Transverse colon (tissue), 4 donors: ENCODE measurements at regions not wholly inside any gene's neighbourhood (a gene's known extent, or its start where the extent isn't known, plus 50 kb on each side); places are given as distances from the start of the nearest gene placed in this dataset.

Experiments used
- DNase-seq: peaks from one replicate; pipeline ENCODE4 v3.0.0-alpha.2; 2019
- H3K27ac ChIP-seq, 4 donors: fragments of 200-600 bp; sonication (generic); 2 replicates each; pipeline ENCODE4 v1.5.1; 2016 to 2018; ENCODE audit warnings: inconsistent platforms in 4 of 4
- H3K27me3 ChIP-seq: fragments of 200-600 bp; sonication (generic); 2 replicates; pipeline ENCODE4 v1.5.1; 2017; ENCODE audit warnings: inconsistent platforms
- H3K36me3 ChIP-seq, 4 donors: fragments of 200-600 bp; sonication (generic); 2 replicates each; pipeline ENCODE4 v1.5.1; 2017 to 2019; ENCODE audit warnings: inconsistent platforms in 4 of 4
- H3K4me1 ChIP-seq, 4 donors: fragments of 200-600 bp; sonication (generic); 2 replicates each; pipeline ENCODE4 v1.5.1; 2017 to 2020; ENCODE audit warnings: inconsistent platforms in 4 of 4
- H3K4me3 ChIP-seq, 4 donors: fragments of 200-600 bp; sonication (generic); 1 replicate in 1 of 4; 2 replicates in 3 of 4; pipeline versions ENCODE4 v1.5.1 to v1.6.1; 2017 to 2019; ENCODE audit warnings: inconsistent platforms in 4 of 4
- H3K9me3 ChIP-seq, 2 donors: fragments of 200-600 bp; sonication (generic); 2 replicates each; pipeline ENCODE4 v1.5.1; 2017 to 2019; ENCODE audit warnings: inconsistent platforms in 2 of 2
- CTCF ChIP-seq, 5 experiments: fragments of 200-600 bp in 3 of 5; fragments of 450-650 bp in 2 of 5; sonication (generic) in 3 of 5; IDR thresholded peaks; 1 replicate in 2 of 5; 2 replicates in 3 of 5; pipeline ENCODE4 v1.5.1; 2016 to 2017; ENCODE audit warnings: antibody characterized with exemption in 5 of 5, inconsistent platforms in 3 of 5, mild to moderate bottlenecking in 2 of 5, moderate library complexity in 1 of 5
- EP300 ChIP-seq: sonication (generic); formaldehyde crosslinking; IDR thresholded peaks from one replicate; pipeline ENCODE4 v1.6.1; 2017; ENCODE audit warnings: antibody characterized with exemption, low read depth
- POLR2A ChIP-seq: fragments of 450-650 bp; IDR thresholded peaks from one replicate; pipeline ENCODE4 v1.6.1; 2016; ENCODE audit warnings: antibody characterized with exemption, mild to moderate bottlenecking, moderate library complexity
- POLR2AphosphoS5 ChIP-seq, 3 donors: sonication (generic); formaldehyde crosslinking; IDR thresholded peaks; one replicate each; pipeline ENCODE4 v1.6.1; 2016; ENCODE audit warnings: antibody characterized with exemption in 3 of 3
- WGBS, 2 donors: methylation state at CpG; one replicate each; pipeline ENCODE4 v1.1.5; 2018; ENCODE audit warnings: low coverage in 1 of 2; 5-methylcytosine and 5-hydroxymethylcytosine counted together
- in situ Hi-C, 4 donors: fragments of 200-750 bp; cut with MboI; loops; one replicate each; pipeline versions ENCODE4 v1.15.0 to v1.15.1; 2017; ENCODE audit warnings: low sequenced_read_pairs in 3 of 4, low pct_ligation_motif_present in 1 of 4, low pct_unique_long_range_greater_than_20kb in 1 of 4
- intact Hi-C: fragments of 100-400 bp; cut with DNase I; formaldehyde crosslinking; loops from one replicate; pipeline ENCODE4 v1.15.1; 2023; ENCODE audit warnings: low total_unique reads

DNA sequence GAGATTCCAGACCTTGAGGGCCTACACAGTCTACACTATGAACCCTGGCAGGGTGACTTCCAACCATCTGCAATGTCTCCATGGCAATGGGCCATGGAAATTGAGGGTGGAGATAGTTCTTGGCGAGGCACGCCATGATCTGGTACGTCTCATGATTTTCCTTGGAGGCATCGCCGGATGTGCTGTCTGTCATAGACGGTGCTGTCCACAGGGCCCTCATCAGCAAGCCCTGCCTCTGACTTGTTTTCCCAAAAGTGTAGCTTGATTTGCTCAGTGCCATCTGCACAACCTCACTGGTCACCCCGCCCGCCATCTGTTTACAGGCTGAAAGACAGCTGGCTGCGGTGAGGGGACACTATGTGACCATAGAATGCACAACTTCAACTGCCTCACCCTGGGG, 73.5 kb downstream of the BOD1 start:
- Histone ChIP-seq H3K36me3 (no peaks in the 10 kb centered on the region), H3K27ac (no peak overlapping the region), H3K4me3 (no peak overlapping the region), H3K9me3 (no peaks in the 10 kb centered on the region), H3K27me3 (no peaks in the 10 kb centered on the region), H3K4me1 (no peaks in the 10 kb centered on the region)
- intact Hi-C loops (no loop called here), in situ Hi-C loops (no loop called here)
- no peak for DNase-seq
- TF ChIP-seq POLR2AphosphoS5 (IDR thresholded peaks at IDR 0.05) (no peak), CTCF (IDR thresholded peaks at IDR 0.05) (no peak), POLR2A (no peak)
- WGBS, 2 donors, result 89% methylated on average over 9 of the region's 9 CpGs; no CpG with 5 or more reads in 1 of the 2 donors

DNA sequence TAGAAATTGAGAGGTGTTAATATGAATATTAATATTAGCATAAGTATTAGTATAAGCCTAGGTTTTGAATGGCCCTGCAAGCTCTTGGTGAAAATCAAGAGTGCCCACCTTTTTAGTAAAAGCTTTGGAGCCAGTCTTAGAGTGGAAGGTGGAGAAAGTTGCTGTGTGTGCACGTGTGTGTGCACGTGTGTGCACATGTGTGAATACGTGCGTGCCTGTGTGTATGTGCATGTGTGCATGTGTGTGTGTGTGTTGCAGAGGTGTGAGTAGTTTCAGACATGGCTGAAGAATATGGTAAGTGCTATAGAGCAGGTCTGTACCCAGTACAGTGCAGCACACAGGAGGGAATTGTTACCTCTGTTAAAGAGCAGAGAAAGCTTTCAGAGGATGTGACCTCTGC, 74.3 kb downstream of the BOD1 start:
- H3K27ac ChIP-seq, result no peak overlapping the region
- no peaks in the 10 kb centered on the region for H3K27me3 ChIP-seq
- intact Hi-C loops, result no loop called here
- no peaks in the 10 kb centered on the region for H3K4me1 ChIP-seq
- WGBS, 2 donors, result 77 to 81% methylated on average over 4 of the region's 4 CpGs
- TF ChIP-seq CTCF (IDR thresholded peaks at IDR 0.05), result no peak
- TF ChIP-seq EP300, result no peak
- TF ChIP-seq POLR2AphosphoS5 (IDR thresholded peaks at IDR 0.05), result no peak
- no peak for TF ChIP-seq POLR2A
- H3K4me3 ChIP-seq, result no peak overlapping the region
- no peaks in the 10 kb centered on the region for H3K9me3 ChIP-seq
- DNase-seq, result no peak
- H3K36me3 ChIP-seq, result no peaks in the 10 kb centered on the region
- in situ Hi-C loops, result no loop called here

- Histone ChIP-seq H3K4me3 (no peak overlapping the region), H3K4me1 (no peaks in the 10 kb centered on the region), H3K27ac (no peak overlapping the region), H3K9me3 (no peaks in the 10 kb centered on the region), H3K27me3 (no peaks in the 10 kb centered on the region), H3K36me3 (no peaks in the 10 kb centered on the region)
- WGBS, 2 donors, result 60 to 80% methylated on average over 1 of the region's 1 CpG
- intact Hi-C loops, result no loop called here
- in situ Hi-C loops, result no loop called here
- no peak for DNase-seq
- TF ChIP-seq CTCF (IDR thresholded peaks at IDR 0.05) (no peak), POLR2A (no peak), POLR2AphosphoS5 (IDR thresholded peaks at IDR 0.05) (no peak), EP300 (no peak)
Observed at GRCh38 chr5:173538654-173539053, 77.8 kb downstream of the BOD1 start.

DNA sequence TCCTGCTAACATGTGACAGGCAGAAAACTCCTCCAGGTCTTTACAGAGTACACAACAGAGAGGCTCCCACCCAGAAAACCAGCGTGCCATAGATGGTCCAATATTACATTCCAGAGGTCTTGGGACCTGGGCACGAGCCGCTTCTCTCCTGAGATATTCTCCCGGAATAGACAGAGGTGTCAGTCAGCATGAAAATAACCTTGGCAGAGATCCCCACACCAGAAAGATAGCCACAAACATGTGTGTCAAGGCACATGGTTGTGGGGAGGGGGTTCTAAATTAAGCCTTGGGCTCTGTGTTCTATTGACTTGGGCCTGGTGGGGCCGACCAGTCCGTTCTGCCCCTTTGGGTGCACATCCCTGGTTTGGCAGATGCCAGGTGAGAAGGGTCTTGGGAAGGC, 78.4 kb downstream of the BOD1 start:
- no peaks in the 10 kb centered on the region for H3K9me3 ChIP-seq
- WGBS, 2 donors, result 65 to 83% methylated on average over 2 to 6 of the region's 6 CpGs
- H3K27ac ChIP-seq, result no peak overlapping the region
- H3K4me1 ChIP-seq, result no peaks in the 10 kb centered on the region
- no peaks in the 10 kb centered on the region for H3K36me3 ChIP-seq
- no peak for DNase-seq
- no peaks in the 10 kb centered on the region for H3K27me3 ChIP-seq
- intact Hi-C loops (no loop called here), in situ Hi-C loops (no loop called here)
- no peak for TF ChIP-seq CTCF (IDR thresholded peaks at IDR 0.05)
- no peak for TF ChIP-seq POLR2AphosphoS5 (IDR thresholded peaks at IDR 0.05)
- no peak for TF ChIP-seq EP300
- no peak for TF ChIP-seq POLR2A
- no peak overlapping the region for H3K4me3 ChIP-seq
